ENCODE measurements at regions not wholly inside any gene's neighbourhood (a gene's known extent, or its start where the extent isn't known, plus 50 kb on each side); places are given as distances from the start of the nearest gene placed in this dataset.

DNA sequence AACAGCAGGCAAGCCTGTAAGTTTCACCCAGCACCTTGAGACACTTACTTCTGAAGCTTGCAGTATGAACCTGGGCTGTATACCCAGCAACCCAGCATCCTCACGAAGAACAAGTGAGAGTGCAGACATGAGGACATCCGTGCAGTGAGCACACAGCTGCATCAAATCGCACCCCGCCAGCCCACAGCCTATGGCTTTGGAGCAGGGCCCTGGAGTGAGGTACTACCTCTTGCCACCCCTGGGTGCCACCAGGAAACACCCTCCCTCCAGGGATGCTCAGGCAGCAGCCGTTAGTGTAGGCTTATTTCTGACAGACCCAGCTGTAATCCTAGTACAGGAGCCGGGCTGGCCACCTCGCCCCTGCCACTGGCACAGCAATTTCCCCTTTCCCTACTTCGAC lies 81.4 kb downstream of the ATPSCKMT start:
- Histone ChIP-seq H2BK120ac (replicated peaks; ENCODE audit: low read depth, low read length) (no peak overlapping the region), H3K56ac (replicated peaks; ENCODE audit: insufficient read length, low read depth, low read length) (no peak overlapping the region), H4K8ac (ENCODE audit: extremely low read depth, insufficient read depth, low read length) (no peak overlapping the region), H3K23me2 (ENCODE audit: low read depth, low read length) (no peaks in the 10 kb centered on the region), H3K27ac (ENCODE audit: low read depth, low read length) (no peak overlapping the region), H2BK12ac (ENCODE audit: low read depth, low read length) (no peak overlapping the region), H4K91ac (replicated peaks; ENCODE audit: insufficient read length, low read length) (no peak overlapping the region), H3K23ac (ENCODE audit: insufficient read length) (no peak overlapping the region), H2AFZ (ENCODE audit: low read length) (no peak overlapping the region), H4K20me1 (replicated peaks in 1 of 2; ENCODE audit: control insufficient read depth in 1 of 2, insufficient read depth in 2 of 2, low read length in 2 of 2) (no peaks in the 10 kb centered on the region), H2BK15ac (ENCODE audit: low read length) (no peak overlapping the region), H2BK20ac (ENCODE audit: low read length) (no peak overlapping the region), H2BK5ac (ENCODE audit: low read depth, low read length) (no peak overlapping the region; the same call in 1 of the 2 replicates), H3K27me3 (replicated peaks in 1 of 4; ENCODE audit: control insufficient read depth in 3 of 4, extremely low read depth in 1 of 4, insufficient read depth in 3 of 4, low read length in 3 of 4) (no peaks in the 10 kb centered on the region), H3K9ac (replicated peaks in 1 of 4; ENCODE audit: extremely low read depth in 1 of 4, low read depth in 3 of 4, low read length in 3 of 4) (no peak overlapping the region), H3K14ac (ENCODE audit: insufficient read length) (no peak overlapping the region), H3K4me2 (ENCODE audit: insufficient read depth in 1 of 2, low read depth in 2 of 2, low read length in 2 of 2) (no peak overlapping the region), H3K79me1 (ENCODE audit: low read depth, low read length) (no peaks in the 10 kb centered on the region), H3K36me3 (ENCODE audit: control insufficient read depth in 2 of 4, insufficient read depth in 4 of 4, low read length in 3 of 4) (no peaks in the 10 kb centered on the region), H4K5ac (ENCODE audit: insufficient read length, low read depth, low read length) (no peak overlapping the region), H2AK5ac (ENCODE audit: low read depth, low read length) (no peak overlapping the region), H3K9me3 (ENCODE audit: insufficient read depth in 2 of 2, low read depth in 1 of 2, low read length in 1 of 2) (no peaks in the 10 kb centered on the region; a peak in 1 of 4 replicates), H3K4ac (replicated peaks; ENCODE audit: insufficient read length, low read depth, low read length) (no peak overlapping the region), H3K79me2 (ENCODE audit: control insufficient read depth in 1 of 2, insufficient read depth in 2 of 2, low read length in 2 of 2) (no peaks in the 10 kb centered on the region), H3K4me3 (ENCODE audit: extremely low read depth in 1 of 4, insufficient read depth in 2 of 4, low read depth in 3 of 4, low read length in 4 of 4) (no peak overlapping the region), H3K4me1 (replicated peaks in 1 of 4; ENCODE audit: control insufficient read depth in 3 of 4, insufficient read depth in 4 of 4, low read length in 3 of 4) (no peaks in the 10 kb centered on the region), H3K18ac (ENCODE audit: extremely low read depth, low read length) (no peak overlapping the region)
- no peak for DNase-seq (ENCODE audit: low read depth in 1 of 2, low spot score in 2 of 2)
- 91% methylated on average over 8 of the region's 8 CpGs; no CpG with 5 or more reads in 1 of the 2 experiments for WGBS, 2 experiments (ENCODE audit: extremely low coverage in 1 of 2, insufficient coverage in 1 of 2, insufficient read length in 1 of 2, insufficient replicate concordance in 2 of 2, low coverage in 1 of 2, low lambda C conversion rate in 2 of 2, missing lambda C conversion rate in 1 of 2)
- TF ChIP-seq TCF12 (IDR thresholded peaks at IDR 0.05; ENCODE audit: low read depth, low read length) (no peak), SAP30 (IDR thresholded peaks at IDR 0.05; ENCODE audit: insufficient read depth, insufficient replicate concordance, low read length) (no peak), CREB1 (IDR thresholded peaks at IDR 0.05) (no peak), KDM5A (IDR thresholded peaks at IDR 0.05; ENCODE audit: low read length) (no peak), BCL11A (IDR thresholded peaks at IDR 0.05; ENCODE audit: low read depth in 2 of 2, low read length in 2 of 2) (no peak), YY1 (IDR thresholded peaks at IDR 0.05; ENCODE audit: low read depth, low read length) (no peak), CTBP2 (IDR thresholded peaks at IDR 0.05; ENCODE audit: borderline replicate concordance, insufficient read depth, insufficient read length, low read length) (no peak), EZH2 (IDR thresholded peaks at IDR 0.05; ENCODE audit: low read depth, low read length, severe bottlenecking) (no peak), GABPA (IDR thresholded peaks at IDR 0.05; ENCODE audit: borderline replicate concordance, insufficient read depth, low read length) (no peak), ASH2L (IDR thresholded peaks at IDR 0.05; ENCODE audit: low read length) (no peak)
- FAIRE-seq = no peak
- ChIA-PET CTCF (ENCODE audit: partially characterized antibody) (interaction anchor here (1.3 kb wide), 1 partner anchor 25 kb away, joined by 3 read pairs; no protein-coding TSS in a partner anchor), POLR2A (ENCODE audit: partially characterized antibody) (no interaction called here)
